GM12892 (cell line): ENCODE measurements at regions not wholly inside any gene's neighbourhood (a gene's known extent, or its start where the extent isn't known, plus 50 kb on each side); places are given as distances from the start of the nearest gene placed in this dataset.

Source experiments
- POLR2AphosphoS5 ChIP-seq: IDR thresholded peaks from 2 replicates; pipeline ENCODE4 v1.6.1; 2011; ENCODE audit warnings: low read depth, low read length, control low read depth
- TAF1 ChIP-seq: IDR thresholded peaks from 2 replicates; pipeline ENCODE4 v1.6.1; 2011; ENCODE audit warnings: low read depth, mild to moderate bottlenecking, control low read depth, low read length, borderline replicate concordance

- TF ChIP-seq POLR2AphosphoS5: no peak
- no peak for TF ChIP-seq TAF1
Observed at GRCh38 chr22:33126881-33127280, 68.7 kb upstream of the SYN3 start.
